Erythroblast (primary cell): ENCODE measurements at regions not wholly inside any gene's neighbourhood (a gene's known extent, or its start where the extent isn't known, plus 50 kb on each side); places are given as distances from the start of the nearest gene placed in this dataset.

Experiments
- GATA1 ChIP-seq: IDR thresholded peaks from 2 replicates; pipeline ENCODE4 v1.6.1; 2011; ENCODE audit warnings: low read depth, mild to moderate bottlenecking, control low read depth, low read length, moderate library complexity
- POLR2A ChIP-seq: IDR thresholded peaks from 2 replicates; pipeline ENCODE4 v1.6.1; 2011; ENCODE audit warnings: mild to moderate bottlenecking, low read length

DNA sequence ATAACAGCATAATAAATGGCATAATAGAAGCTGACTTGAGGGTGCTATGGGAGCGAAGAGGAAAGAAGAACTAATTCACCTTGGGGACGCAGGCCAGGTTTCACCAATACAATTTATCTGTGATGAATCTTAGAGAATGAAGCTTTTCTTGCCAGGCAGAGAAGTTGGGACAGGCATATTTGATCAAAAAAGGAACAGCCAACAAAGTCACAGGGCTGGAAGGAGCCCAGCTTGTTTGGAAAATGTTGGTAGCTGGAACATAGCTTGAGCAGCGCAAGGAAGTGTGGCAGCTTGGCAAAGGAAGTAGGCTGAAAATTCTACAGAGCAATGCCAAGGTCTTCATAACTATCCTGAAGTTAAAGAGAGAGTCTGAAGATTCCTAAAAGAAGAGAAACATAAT lies 181.5 kb upstream of the OR13F1 start:
- TF ChIP-seq POLR2A (no peak), GATA1 (no peak)
